Putamen (tissue), 1 donor: ENCODE measurements at regions not wholly inside any gene's neighbourhood (a gene's known extent, or its start where the extent isn't known, plus 50 kb on each side); places are given as distances from the start of the nearest gene placed in this dataset.

Experiments used
- DNase-seq: peaks from one replicate; pipeline ENCODE4 v3.0.0-alpha.2; 2016; ENCODE audit warnings: low spot score

DNA sequence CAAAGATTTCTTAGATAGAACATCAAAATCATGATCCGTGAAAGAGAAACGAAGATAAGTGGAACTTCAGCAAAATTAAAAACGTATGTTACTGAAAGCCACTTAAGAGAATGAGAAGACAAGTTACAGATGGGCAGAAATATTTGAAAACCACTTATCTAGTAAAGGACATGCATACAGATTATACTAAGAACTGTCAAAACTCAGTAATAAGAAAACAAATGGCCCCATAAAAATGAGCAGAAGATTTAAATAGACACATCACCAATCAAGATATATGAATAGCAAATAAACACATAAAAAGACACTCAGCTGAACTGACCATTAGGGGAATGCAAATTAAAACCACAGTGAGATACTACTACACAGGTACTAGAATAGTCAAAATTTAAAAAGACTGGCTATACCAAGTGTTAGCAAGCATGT is 343.7 kb downstream of the PTEN start:
- DNase-seq: no peak

DNA sequence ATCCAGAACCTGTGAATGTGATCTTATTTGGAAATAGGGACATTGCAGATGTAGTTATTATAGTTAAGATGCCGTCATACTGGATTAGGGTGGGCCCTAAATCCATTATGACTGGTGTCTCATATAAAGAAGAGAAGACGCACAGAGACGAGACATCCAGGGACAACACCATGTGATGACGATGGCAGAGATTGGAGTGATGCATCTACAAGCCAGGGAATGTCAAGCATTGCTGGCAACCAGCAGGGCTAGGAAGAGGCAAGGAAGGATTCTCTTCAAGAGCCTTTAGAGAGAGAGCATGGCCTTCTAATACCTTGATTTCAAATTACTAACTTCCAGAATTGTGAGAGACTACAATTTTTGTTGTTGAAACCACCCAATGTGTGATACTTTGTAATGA is 345.8 kb downstream of the PTEN start:
- no peak for DNase-seq

DNA sequence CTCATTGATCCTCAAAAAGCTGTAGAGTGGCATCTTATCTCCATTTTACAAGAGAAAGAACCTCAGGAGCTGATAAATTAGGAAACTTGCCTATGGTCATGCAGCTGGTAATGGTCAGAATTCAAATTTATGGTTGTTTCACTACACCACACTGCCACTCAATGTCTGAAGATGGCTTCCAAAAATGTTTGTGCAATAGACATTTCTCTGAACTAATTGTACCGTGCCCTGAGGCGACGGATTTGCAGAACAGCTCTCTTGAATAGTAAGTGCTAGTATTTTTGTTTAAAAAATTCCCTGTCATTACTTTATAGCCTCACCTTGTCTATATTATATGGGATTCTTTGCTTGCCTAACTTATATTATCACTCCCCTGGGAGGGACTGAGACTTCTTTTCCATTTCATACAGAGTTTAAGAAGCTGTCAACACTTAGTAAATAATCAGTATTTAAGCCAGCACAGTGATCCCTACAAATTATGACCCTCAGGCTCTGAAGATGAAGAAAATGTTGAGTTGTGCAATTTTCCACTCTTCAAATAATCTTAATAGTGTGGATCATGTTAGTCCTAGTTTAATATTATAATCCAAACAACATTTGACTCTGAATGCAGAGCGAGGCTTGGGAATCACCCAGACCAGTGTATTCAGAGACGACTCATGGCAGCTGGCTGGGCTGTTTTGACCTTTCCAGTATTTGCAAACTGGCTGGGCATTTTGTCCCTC is 346.6 kb downstream of the PTEN start:
- DNase-seq: no peak

DNA sequence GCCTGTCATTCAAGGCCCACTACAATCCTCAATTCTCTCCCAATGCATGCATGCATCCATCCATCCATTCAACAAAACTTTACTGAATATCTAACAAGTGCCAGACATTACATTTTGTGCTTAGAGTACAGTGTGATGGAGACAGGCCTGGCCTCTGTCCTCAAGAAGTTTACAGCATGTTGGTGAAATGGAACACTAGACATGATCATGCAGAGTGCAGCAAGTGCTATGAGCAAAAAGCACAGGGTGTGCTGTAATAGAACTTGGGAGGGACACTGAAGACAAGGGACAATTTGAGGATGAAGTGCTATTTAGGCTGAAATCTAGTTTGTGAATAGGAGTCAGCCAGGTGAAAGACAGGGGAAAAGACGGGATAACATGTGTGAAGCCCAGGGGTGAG is 347.8 kb downstream of the PTEN start:
- DNase-seq: no peak

DNA sequence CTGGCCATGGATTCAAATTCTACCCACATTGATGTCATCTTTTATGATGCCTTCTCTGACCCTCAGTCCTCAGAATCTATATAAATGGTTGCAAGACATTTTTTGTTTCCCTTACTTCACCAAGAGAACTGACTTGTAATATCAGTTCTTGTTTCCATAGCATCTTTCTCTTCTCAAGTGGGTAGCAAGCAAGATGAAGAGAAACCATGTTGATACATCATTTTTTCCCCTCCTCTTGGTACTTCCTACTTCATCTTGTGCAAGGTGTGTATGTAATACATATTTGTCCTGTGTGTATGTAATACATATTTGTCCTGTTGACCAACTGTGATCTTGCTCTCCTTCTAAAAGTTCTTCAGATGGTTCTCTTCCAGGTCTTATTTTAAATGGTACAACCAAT is 348.6 kb downstream of the PTEN start:
- DNase-seq: no peak

DNA sequence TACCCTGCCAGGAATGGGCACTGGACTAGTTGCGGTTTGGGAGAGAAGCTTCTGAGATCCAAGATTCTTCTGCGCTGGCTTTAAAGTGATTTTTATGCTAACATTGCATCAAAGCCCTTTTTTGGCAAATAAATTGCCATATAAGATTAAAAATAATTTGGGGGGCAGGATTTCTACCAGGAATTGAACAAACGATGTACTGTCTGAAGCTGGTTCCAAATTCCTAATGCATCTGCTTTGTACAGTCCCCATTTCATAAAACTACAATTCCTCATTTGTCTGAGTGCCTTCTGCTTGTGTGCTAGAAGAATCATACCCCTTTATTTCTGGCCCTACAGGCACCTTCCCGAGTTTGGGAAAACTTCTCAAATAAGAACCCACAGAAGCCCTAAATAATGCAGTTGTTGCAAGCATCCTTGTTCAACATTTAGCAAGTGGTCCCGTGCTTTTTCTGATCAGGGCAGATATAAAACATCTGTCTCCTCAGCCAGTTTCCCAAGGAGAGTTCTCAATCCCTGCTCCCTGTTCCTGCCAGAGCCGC is 349.7 kb downstream of the PTEN start:
- DNase-seq: no peak

DNA sequence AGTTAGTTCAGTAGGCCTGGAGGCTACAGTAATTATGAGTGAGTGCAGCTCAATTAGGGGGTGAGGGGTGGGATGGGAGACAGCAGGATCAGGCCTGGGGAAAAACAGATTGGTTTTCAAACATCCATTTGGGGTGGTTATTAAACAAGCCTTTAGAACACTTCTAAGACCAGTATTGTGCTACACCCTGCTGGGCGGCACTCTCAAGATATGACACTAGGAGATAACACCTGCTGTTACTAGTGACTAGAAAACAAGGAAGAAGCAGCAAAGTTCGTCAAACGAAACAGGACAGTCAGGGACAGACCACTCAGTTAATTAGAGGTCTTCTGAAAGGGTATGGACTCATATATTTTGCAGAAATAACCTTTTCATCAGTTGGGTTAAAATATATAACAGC is 353.6 kb downstream of the PTEN start:
- DNase-seq: no peak

DNA sequence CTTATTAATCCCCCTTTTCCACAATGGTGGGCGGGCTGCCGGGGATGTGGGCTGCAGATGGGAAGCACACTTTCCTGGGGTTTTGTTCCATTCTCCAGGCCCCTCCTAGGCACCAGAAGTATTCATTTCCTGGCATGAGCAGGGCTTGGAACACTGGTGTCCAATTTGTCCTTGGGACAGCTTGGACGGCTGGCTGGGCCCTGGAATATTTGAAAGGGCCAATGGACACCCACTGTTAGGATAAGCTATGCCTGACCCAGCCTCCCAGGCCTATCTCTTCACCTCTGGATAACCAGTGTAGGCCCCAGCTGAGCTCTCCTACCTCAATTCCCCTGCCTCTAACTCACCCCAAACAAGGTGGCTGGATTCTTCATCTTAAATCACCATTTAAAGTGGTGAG is 354.9 kb downstream of the PTEN start:
- no peak for DNase-seq

DNA sequence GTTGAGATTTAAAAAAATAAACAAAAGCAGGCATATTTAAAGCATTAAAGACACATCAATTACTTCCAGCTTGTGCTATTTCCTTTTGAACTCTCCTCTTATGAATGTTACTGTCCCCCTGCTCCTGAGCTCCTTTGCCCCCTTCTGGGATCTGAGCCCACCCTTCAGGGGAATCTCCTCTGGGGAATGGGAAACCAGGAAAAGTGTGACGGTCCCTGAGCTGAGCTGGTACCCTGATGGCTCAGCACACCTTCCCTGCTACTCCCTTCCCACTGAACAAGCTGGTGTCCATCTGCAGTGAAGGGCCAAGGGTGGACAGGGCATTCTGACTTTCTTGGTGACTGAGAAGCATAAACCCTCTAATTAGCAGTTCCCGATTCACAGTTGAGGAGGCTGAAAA is 356.3 kb downstream of the PTEN start:
- no peak for DNase-seq

DNA sequence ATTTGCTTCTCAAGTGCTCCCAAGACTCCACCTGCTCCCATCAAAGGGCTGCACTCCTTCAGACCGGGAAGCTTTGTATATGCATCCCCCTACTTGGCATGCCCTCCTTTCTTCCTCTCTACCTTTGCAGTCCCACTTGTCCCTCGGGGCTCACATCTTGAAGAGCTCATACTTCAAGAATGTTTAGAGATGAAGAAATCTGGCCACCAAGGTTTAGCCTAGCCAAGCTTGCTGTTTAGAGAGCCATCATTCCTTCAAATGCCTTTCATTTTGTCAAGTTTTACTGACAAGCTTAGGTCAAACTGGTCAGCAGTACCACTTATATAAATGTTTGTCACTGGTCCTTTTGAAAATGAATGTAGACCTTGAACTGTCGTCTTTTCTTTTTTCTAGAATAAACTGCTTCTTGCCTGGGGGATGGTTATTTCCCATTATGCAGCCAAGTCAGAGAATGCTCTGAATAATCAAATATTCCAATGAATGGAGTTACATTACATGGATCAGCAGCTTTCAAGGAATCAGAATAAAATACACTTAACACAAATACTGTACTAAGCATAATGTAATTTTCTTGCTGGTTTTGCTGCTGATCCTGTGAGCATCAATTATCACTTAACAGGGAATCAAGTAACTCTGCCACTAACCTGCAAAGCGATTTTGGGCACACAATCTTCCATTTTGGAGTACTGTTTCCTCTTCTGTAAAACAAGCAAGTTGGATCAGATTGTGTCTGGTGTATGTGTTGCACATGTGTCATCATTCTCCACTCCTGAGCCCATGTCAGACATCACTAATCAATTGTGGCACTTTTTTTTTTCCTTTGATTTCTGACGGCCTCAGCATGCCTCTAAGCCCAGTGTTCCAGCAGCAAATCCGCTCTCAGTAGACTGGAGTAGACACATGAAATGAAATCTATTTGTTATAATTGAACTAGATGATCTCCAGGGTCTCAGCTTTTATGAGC is 357.9 kb downstream of the PTEN start:
- no peak for DNase-seq

DNA sequence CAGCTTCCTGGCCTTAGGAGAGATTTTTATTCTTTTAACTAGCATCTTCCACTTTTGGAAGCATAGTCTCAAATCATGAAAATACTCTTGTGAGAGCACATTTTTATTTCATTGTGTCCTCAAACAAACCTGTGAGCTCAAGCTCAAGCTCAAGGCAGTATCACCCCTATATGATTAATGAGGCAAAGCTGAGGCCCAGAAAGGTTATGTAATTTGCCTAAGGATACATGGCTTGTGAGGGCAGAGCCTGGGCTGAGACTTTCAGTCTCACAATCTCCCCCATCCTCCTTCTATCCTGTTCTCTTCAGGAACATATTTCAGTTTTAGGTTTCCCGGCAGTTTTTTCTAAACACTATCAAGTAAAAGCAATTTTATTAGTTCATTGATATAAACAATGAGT is 359.5 kb downstream of the PTEN start:
- no peak for DNase-seq
